ENCODE measurements at regions not wholly inside any gene's neighbourhood (a gene's known extent, or its start where the extent isn't known, plus 50 kb on each side); places are given as distances from the start of the nearest gene placed in this dataset.

- ChIA-PET POLR2A (no interaction called here), CTCF (interaction anchor here (0.6 kb wide), 1 partner anchor 11 kb away, joined by 3 read pairs; no protein-coding TSS in a partner anchor)
- Histone ChIP-seq H3K9me3 (ENCODE audit: control insufficient read depth, insufficient read depth, low read depth, low read length) (no peaks in the 10 kb centered on the region), H3K4me1 (ENCODE audit: control insufficient read depth, insufficient read depth, low read length) (no peaks in the 10 kb centered on the region), H3K36me3 (ENCODE audit: control insufficient read depth in 2 of 2, insufficient read depth in 1 of 2, low read length in 2 of 2) (no peaks in the 10 kb centered on the region), H3K27ac (ENCODE audit: extremely low read depth, low read depth, low read length) (no peak overlapping the region), H3K4me3 (ENCODE audit: low read depth, low read length) (no peak overlapping the region)
- TF ChIP-seq ZNF664 (tag by site-specific recombination; IDR thresholded peaks at IDR 0.05) (no peak), ZBTB49 (tag by site-specific recombination; IDR thresholded peaks at IDR 0.05; ENCODE audit: low read depth) (no peak), ZNF660 (tag by site-specific recombination; IDR thresholded peaks at IDR 0.05) (no peak), ZNF335 (tag by site-specific recombination; conservative IDR thresholded peaks at IDR 0.05) (no peak), CTCF (tag by site-specific recombination; IDR thresholded peaks at IDR 0.05) (no peak), ZNF837 (tag by site-specific recombination; IDR thresholded peaks at IDR 0.05) (no peak), YY2 (tag by site-specific recombination; IDR thresholded peaks at IDR 0.05) (no peak), TSHZ1 (tag by site-specific recombination; IDR thresholded peaks at IDR 0.05; ENCODE audit: borderline replicate concordance) (no peak), ZBTB11 (tag by site-specific recombination; conservative IDR thresholded peaks at IDR 0.05; ENCODE audit: low read depth) (no peak), ZNF561 (tag by site-specific recombination; IDR thresholded peaks at IDR 0.05; ENCODE audit: borderline replicate concordance) (no peak), ZNF157 (tag by site-specific recombination; IDR thresholded peaks at IDR 0.05) (no peak), ZIC2 (tag by site-specific recombination; IDR thresholded peaks at IDR 0.05) (no peak), ZXDB (tag by site-specific recombination; IDR thresholded peaks at IDR 0.05) (no peak), ZNF2 (tag by site-specific recombination; IDR thresholded peaks at IDR 0.05) (no peak), ZNF23 (tag by site-specific recombination; IDR thresholded peaks at IDR 0.05; ENCODE audit: borderline replicate concordance) (no peak), ZNF426 (tag by site-specific recombination; IDR thresholded peaks at IDR 0.05) (no peak), KLF17 (tag by site-specific recombination; IDR thresholded peaks at IDR 0.05) (no peak)
Observed at GRCh38 chr2:187206471-187206870, 241.6 kb downstream of the CALCRL start.

All from HEK293 (cell line).